Psoas muscle (tissue), 7 donors: ENCODE measurements at regions not wholly inside any gene's neighbourhood (a gene's known extent, or its start where the extent isn't known, plus 50 kb on each side); places are given as distances from the start of the nearest gene placed in this dataset.

ENCODE experiments used
- ATAC-seq, 4 donors: fragments of 200-7000 bp; cut with Tn5 transposase; one replicate each; pipeline ENCODE4 v1.9.1; 2020; ENCODE audit warnings: moderate library complexity in 3 of 4, mild to moderate bottlenecking in 2 of 4
- DNase-seq, 2 donors: peaks; one replicate each; pipeline ENCODE4 v3.0.0-alpha.2; 2020
- H3K27ac ChIP-seq: fragments of 200-600 bp; one replicate; pipeline ENCODE4 v1.8.0; 2022
- H3K27me3 ChIP-seq, 3 donors: fragments of 200-600 bp in 1 of 3; one replicate each; pipeline versions ENCODE4 v1.6.1 to v1.8.0; 2013 to 2022; ENCODE audit warnings: low read length in 2 of 3, mild to moderate bottlenecking in 2 of 3, moderate library complexity in 1 of 3; ENCODE audit not compliant: insufficient read depth in 3 of 3
- H3K36me3 ChIP-seq, 2 donors: fragments of 200-600 bp in 1 of 2; one replicate each; pipeline versions ENCODE4 v1.6.1 to v1.8.0; 2013 to 2022; ENCODE audit warnings: low read depth in 1 of 2, mild to moderate bottlenecking in 1 of 2, moderate library complexity in 1 of 2; ENCODE audit not compliant: insufficient read depth in 1 of 2
- H3K4me1 ChIP-seq: fragments of 200-600 bp; one replicate; pipeline ENCODE4 v1.8.0; 2022
- H3K4me3 ChIP-seq: fragments of 200-600 bp; one replicate; pipeline ENCODE4 v1.8.0; 2022; ENCODE audit warnings: mild to moderate bottlenecking
- H3K9me3 ChIP-seq: fragments of 200-600 bp; one replicate; pipeline ENCODE4 v1.8.0; 2022
- CTCF ChIP-seq: fragments of 200-600 bp; IDR thresholded peaks from one replicate; pipeline ENCODE4 v1.8.0; 2022; ENCODE audit warnings: antibody characterized with exemption
- WGBS, 3 donors: extraction: QIAGEN DNeasy Blood & Tissue Kit; methylation state at CpG; one replicate each; pipeline versions ENCODE4 v1.1.6 to v1.1.7; 2013; 5-methylcytosine and 5-hydroxymethylcytosine counted together
- intact Hi-C, 2 donors: fragments of 100-400 bp; cut with DNase I; formaldehyde crosslinking; loops; one replicate each; pipeline versions ENCODE4 v1.11.0 to v1.14.2; 2022
- donor health status: healthy with polysubstance abuse.
- donor health status: DM: no; HTN: no; CAD: no; lungs with moderate emphysema.
- donor health status: Bipolar disorder and iron deficiency.
- donor health status: healthy.
- donor health status: DM: yes; HTN: yes; CAD: no.
- donor health status: DM: no; HTN: no; CAD: no.
- donor health status: DM: yes; HTN: yes; CAD: no.

- Histone ChIP-seq H3K36me3 (no peaks in the 10 kb centered on the region), H3K4me3 (no peak overlapping the region), H3K27ac (no peak overlapping the region), H3K9me3 (no peaks in the 10 kb centered on the region), H3K4me1 (no peaks in the 10 kb centered on the region), H3K27me3 (no peaks in the 10 kb centered on the region)
- 96 to 100% (median 97%) methylated on average over 1 of the region's 1 CpG for WGBS, 3 donors
- intact Hi-C loops: no loop called here
- ATAC-seq (no peak), DNase-seq (no peak)
- TF ChIP-seq CTCF: no peak
These were observed 513.5 kb upstream of the NR3C2 start for GRCh38 chr4:148955564-148956297.

- intact Hi-C loops: no loop called here
- no peaks in the 10 kb centered on the region for H3K9me3 ChIP-seq
- no peaks in the 10 kb centered on the region for H3K4me1 ChIP-seq
- H3K27me3 ChIP-seq: no peaks in the 10 kb centered on the region
- DNase-seq (no peak), ATAC-seq (no peak)
- no peaks in the 10 kb centered on the region for H3K36me3 ChIP-seq
- H3K27ac ChIP-seq: no peak overlapping the region
- TF ChIP-seq CTCF: no peak
- no peak overlapping the region for H3K4me3 ChIP-seq
- WGBS, 3 donors: 88 to 94% (median 90%) methylated on average over 7 of the region's 7 CpGs
These were observed 512.0 kb upstream of the NR3C2 start for GRCh38 chr4:148954011-148954749.

GRCh38 chr4:148951346-148951745 is 509.1 kb upstream of the NR3C2 start:
- WGBS, 3 donors: 83 to 87% (median 86%) methylated on average over 3 of the region's 3 CpGs
- H3K27ac ChIP-seq: no peak overlapping the region
- no peaks in the 10 kb centered on the region for H3K9me3 ChIP-seq
- intact Hi-C loops: no loop called here
- no peaks in the 10 kb centered on the region for H3K27me3 ChIP-seq
- TF ChIP-seq CTCF: no peak
- ATAC-seq (no peak), DNase-seq (no peak)
- H3K4me1 ChIP-seq: no peaks in the 10 kb centered on the region
- no peak overlapping the region for H3K4me3 ChIP-seq
- H3K36me3 ChIP-seq: no peaks in the 10 kb centered on the region

- no peak for TF ChIP-seq CTCF
- WGBS, 3 donors: 67 to 89% (median 85%) methylated on average over 1 of the region's 1 CpG
These were observed 504.1 kb upstream of the NR3C2 start for GRCh38 chr4:148946271-148946670.

More at GRCh38 chr4:148946271-148946670, 504.1 kb upstream of the NR3C2 start:
- H3K9me3 ChIP-seq: no peaks in the 10 kb centered on the region
- H3K27ac ChIP-seq: no peak overlapping the region
- no peaks in the 10 kb centered on the region for H3K27me3 ChIP-seq
- DNase-seq (no peak), ATAC-seq (no peak)
- H3K4me1 ChIP-seq: no peaks in the 10 kb centered on the region
- no peak overlapping the region for H3K4me3 ChIP-seq
- no peaks in the 10 kb centered on the region for H3K36me3 ChIP-seq
- intact Hi-C loops: no loop called here
